ENCODE measurements at regions not wholly inside any gene's neighbourhood (a gene's known extent, or its start where the extent isn't known, plus 50 kb on each side); places are given as distances from the start of the nearest gene placed in this dataset.

DNA sequence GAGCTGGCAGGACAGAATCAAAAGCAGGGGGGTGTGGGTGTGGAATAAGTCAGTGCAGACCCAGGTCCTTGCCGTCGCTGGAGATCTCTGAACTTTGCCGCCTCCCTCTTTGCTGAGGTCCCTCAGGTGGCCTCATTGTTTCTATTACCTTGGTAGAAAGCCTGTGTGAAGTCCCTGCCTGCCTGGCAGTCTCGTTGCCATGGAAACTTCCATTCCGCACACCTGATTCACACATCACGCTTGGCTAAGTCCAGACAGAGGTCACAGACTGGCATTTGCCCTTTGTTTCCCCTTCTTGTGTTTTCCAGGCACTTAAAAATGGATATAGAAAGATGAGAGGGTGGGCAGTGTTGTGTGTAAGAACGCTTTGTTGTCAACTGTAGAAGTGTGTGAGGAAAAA lies 260.6 kb downstream of the PRL start:
- intact Hi-C loops (cut with DNase I): no loop called here
- Histone ChIP-seq H3K4me3 (no peak overlapping the region), H3K36me3 (no peaks in the 10 kb centered on the region), H3K4me1 (no peaks in the 10 kb centered on the region), H3K9me3 (no peaks in the 10 kb centered on the region), H3K27me3 (no peaks in the 10 kb centered on the region), H3K27ac (peak overlapping the region in 2 of 4 donors; percentile 30 to 37)
- 13% methylated on average over 7 of the region's 7 CpGs for WGBS, 2 donors
- ATAC-seq (peak; percentile 77 to 94 (median 90)), FAIRE-seq (no peak), DNase-seq (peak in 4 of 6 donors; percentile 32 to 54 (median 44))
- TF ChIP-seq, protein P1, sequence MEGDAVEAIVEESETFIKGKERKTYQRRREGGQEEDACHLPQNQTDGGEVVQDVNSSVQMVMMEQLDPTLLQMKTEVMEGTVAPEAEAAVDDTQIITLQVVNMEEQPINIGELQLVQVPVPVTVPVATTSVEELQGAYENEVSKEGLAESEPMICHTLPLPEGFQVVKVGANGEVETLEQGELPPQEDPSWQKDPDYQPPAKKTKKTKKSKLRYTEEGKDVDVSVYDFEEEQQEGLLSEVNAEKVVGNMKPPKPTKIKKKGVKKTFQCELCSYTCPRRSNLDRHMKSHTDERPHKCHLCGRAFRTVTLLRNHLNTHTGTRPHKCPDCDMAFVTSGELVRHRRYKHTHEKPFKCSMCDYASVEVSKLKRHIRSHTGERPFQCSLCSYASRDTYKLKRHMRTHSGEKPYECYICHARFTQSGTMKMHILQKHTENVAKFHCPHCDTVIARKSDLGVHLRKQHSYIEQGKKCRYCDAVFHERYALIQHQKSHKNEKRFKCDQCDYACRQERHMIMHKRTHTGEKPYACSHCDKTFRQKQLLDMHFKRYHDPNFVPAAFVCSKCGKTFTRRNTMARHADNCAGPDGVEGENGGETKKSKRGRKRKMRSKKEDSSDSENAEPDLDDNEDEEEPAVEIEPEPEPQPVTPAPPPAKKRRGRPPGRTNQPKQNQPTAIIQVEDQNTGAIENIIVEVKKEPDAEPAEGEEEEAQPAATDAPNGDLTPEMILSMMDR (IDR thresholded peaks at IDR 0.05): no peak

DNA sequence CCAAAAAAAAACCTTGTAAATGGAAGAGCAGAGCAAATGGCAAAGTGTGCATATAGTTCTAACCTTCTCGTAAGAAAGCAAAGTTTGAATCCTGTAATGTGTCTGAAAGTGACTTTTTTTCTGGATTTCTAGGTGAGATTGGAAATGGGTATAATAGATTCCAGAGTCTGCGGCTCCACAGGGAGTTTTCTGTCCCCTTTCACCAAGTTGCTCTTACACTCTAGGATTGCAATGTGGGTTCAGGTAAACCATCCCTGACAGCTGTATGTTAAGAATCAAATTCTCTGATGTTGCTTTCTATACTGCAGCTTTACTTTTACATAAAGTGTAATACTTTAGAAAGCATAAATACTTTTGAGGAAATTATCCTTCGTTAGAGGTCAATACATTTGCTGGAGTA lies 260.1 kb downstream of the PRL start:
- Histone ChIP-seq H3K4me1 (no peaks in the 10 kb centered on the region), H3K36me3 (no peaks in the 10 kb centered on the region), H3K27ac (peak overlapping the region in 2 of 4 donors; percentile 6 to 30), H3K27me3 (no peaks in the 10 kb centered on the region), H3K9me3 (no peaks in the 10 kb centered on the region), H3K4me3 (no peak overlapping the region)
- WGBS, 2 donors: 40 to 52% methylated on average over 3 of the region's 3 CpGs
- no peak for FAIRE-seq
- ATAC-seq: peak in 1 of 4 donors; percentile 25
- intact Hi-C loops (cut with DNase I): no loop called here
- no peak for DNase-seq
- TF ChIP-seq, protein P1 (IDR thresholded peaks at IDR 0.05): no peak

DNA sequence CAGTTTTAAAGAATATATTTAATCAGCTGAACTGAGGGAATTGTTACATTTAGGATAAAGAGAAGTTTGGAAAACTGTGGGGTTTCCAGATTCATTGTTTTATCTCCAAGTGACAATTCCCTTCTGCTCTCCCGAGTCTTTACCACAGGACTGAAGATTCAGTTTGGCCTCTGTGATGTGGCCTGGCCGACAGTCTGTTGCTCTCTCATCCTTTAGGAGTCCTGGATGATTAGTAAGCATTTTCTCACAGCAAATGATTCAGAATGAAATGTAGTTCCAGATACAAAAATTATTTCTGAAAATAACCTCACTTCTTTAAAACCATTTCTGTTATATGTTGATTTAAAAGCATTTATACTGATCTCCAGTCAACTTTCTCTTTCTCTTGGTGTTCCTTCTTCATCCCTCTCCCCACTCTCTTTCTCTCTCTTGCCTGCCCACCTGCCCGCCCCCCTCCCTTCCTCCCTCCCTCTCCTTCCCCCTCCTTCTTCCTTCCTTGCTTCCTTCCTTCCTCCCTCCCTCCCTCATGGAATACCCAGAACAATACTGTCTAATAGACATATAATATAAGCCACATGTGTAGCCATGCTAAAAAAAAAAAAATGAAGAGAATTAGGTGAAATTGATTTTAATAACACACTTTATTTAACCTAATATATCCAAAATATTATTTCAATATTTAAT lies 254.9 kb downstream of the PRL start:
- DNase-seq: no peak

DNA sequence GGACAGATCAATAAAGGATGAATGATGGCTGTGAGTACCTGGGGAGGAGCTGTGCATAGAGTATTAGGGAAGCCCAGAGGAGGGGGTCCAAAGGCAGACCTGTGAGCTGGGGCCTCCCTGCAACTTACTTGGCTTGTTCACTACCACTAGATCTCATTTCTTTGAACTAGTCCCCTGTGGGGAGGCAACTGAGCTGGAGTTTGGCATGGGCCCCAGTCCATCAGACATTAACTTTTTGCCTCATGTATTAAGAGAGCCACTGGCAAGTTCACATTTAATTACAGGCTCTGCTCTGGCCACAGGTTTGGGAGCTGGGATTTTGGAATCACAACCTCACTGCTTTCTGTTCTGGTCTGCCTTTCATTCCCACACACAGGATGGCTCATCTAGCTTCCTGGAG lies 254.1 kb downstream of the PRL start:
- no peak overlapping the region for H3K4me3 ChIP-seq
- intact Hi-C loops (cut with DNase I): no loop called here
- FAIRE-seq: no peak
- H3K36me3 ChIP-seq: no peaks in the 10 kb centered on the region
- TF ChIP-seq, protein P1 (IDR thresholded peaks at IDR 0.05): no peak
- peak overlapping the region in 2 of 4 donors; percentile 69 to 71 for H3K27ac ChIP-seq
- no peaks in the 10 kb centered on the region for H3K27me3 ChIP-seq
- H3K9me3 ChIP-seq: no peaks in the 10 kb centered on the region
- peaks cover 0 to 4% (median 0%) of the 10 kb centered on the region in 3 donors for H3K4me1 ChIP-seq
- DNase-seq: peak in 5 of 6 donors; percentile 18 to 42 (median 31)
- peak; percentile 53 to 86 (median 82) for ATAC-seq

More for the DNA sequence above, 254.9 kb downstream of the PRL start:
- 64 to 78% methylated on average over 3 of the region's 3 CpGs for WGBS, 2 donors
- no peaks in the 10 kb centered on the region for H3K9me3 ChIP-seq
- no peaks in the 10 kb centered on the region for H3K27me3 ChIP-seq
- FAIRE-seq: no peak
- intact Hi-C loops (cut with DNase I): no loop called here
- H3K4me1 ChIP-seq: peaks cover 0 to 4% (median 0%) of the 10 kb centered on the region in 3 donors
- H3K27ac ChIP-seq: no peak overlapping the region
- H3K36me3 ChIP-seq: no peaks in the 10 kb centered on the region
- H3K4me3 ChIP-seq: no peak overlapping the region
- TF ChIP-seq, protein P1 (IDR thresholded peaks at IDR 0.05): no peak
- ATAC-seq: peak in 1 of 4 donors; percentile 44

DNA sequence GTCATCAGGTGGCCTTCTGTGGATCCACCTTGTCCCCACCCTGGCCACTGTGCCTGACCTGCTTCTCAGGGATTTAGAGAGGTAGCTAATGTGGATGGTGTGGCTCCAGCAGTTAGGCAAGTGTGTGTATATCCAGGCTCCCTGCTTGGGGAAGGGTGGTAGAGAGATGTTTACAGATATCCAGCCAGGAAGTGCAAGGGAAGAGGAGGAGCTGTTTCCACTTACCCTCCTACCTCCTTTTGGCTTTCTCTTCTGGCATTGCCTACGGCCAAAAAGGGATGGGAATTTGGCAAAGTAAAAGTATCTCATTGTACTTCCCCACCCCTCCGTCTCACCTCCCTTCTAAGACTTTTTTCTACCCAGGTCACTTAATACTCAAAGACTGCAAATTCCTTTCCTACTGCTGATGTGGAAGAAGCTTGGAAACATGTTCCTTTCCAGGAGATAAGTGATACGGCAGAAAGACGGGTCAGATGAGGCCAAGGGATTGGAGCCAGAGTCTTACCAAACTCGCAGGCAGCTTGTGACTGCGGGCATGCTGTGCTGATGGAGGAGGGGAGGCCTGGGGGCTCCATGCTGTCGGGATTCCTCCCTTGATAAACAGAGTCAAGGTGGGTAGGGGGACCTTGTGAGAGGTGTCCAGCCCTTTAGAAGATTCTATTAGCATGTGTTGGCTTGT lies 253.4 kb downstream of the PRL start:
- peaks cover 0 to 4% (median 0%) of the 10 kb centered on the region in 3 donors for H3K4me1 ChIP-seq
- DNase-seq (no peak), ATAC-seq (peak in 3 of 4 donors; percentile 24 to 63 (median 60)), FAIRE-seq (no peak)
- intact Hi-C loops (cut with DNase I): no loop called here
- peak overlapping the region in 2 of 4 donors; percentile 69 to 71 for H3K27ac ChIP-seq
- TF ChIP-seq, protein P1 (IDR thresholded peaks at IDR 0.05): no peak
- no peaks in the 10 kb centered on the region for H3K36me3 ChIP-seq
- H3K27me3 ChIP-seq: no peaks in the 10 kb centered on the region
- 51 to 59% methylated on average over 7 of the region's 7 CpGs for WGBS, 2 donors
- no peaks in the 10 kb centered on the region for H3K9me3 ChIP-seq
- H3K4me3 ChIP-seq: no peak overlapping the region
